Nephron (organoid): ENCODE measurements at regions not wholly inside any gene's neighbourhood (a gene's known extent, or its start where the extent isn't known, plus 50 kb on each side); places are given as distances from the start of the nearest gene placed in this dataset.
"Not testable (repeated sequence)": the region's sequence is repeated elsewhere in the genome, so short reads cannot be mapped to it uniquely, and the experiment has no call there.

Experiments
- H3K27ac Mint-ChIP-seq, 3 experiments: 2 replicates each; pipeline ENCODE4 v1.8.0; 2020; ENCODE audit warnings: mixed read lengths in 3 of 3, mild to moderate bottlenecking in 2 of 3, moderate library complexity in 1 of 3
- H3K27me3 Mint-ChIP-seq: 2 replicates; pipeline ENCODE4 v1.8.0; 2021; ENCODE audit warnings: low read depth, mild to moderate bottlenecking, moderate library complexity, mixed read lengths
- H3K36me3 Mint-ChIP-seq: 2 replicates; pipeline ENCODE4 v1.8.0; 2020; ENCODE audit warnings: low read depth, mixed read lengths
- H3K4me1 Mint-ChIP-seq: 2 replicates; pipeline ENCODE4 v1.8.0; 2020; ENCODE audit warnings: mixed read lengths
- H3K4me3 Mint-ChIP-seq, 3 experiments: 2 replicates each; pipeline ENCODE4 v1.8.0; 2020; ENCODE audit warnings: mild to moderate bottlenecking in 3 of 3, mixed read lengths in 3 of 3, moderate library complexity in 2 of 3
- H3K9me3 Mint-ChIP-seq: 2 replicates; pipeline ENCODE4 v1.8.0; 2020; ENCODE audit warnings: mixed read lengths
- TF ChIP-seq, protein P1 (sequence below), 3 experiments: fragments of 200-600 bp; sonication (generic); IDR thresholded peaks; one replicate each; pipeline ENCODE4 v1.5.0; 2021; ENCODE audit warnings: antibody characterized with exemption in 3 of 3; ENCODE audit not compliant: unreplicated experiment in 3 of 3

DNA sequence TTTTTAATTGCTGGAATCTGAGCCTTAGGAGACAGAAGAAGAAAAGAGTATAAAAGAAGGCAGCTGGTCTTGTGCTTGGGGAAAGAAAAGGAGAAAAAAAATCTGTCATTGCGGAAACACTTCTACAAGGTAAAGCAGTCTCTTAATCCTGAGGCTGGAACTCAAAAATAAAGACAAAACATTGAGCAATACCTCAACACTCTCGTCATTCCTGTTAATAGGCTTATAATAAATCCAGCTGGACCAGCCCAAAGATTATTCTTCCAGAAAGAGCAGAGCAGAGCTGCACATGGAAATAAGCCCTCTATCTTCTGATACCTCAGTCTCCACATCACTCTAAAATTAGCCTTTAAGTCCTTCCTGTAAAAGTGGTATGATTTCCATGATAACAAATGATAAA is 62.0 kb upstream of the HIVEP1 start:
- Mint-ChIP-seq H3K27ac (no peak overlapping the region), H3K4me1 (peaks cover 13% of the 10 kb centered on the region), H3K9me3 (no peaks in the 10 kb centered on the region), H3K27me3 (no peaks in the 10 kb centered on the region), H3K36me3 (no peaks in the 10 kb centered on the region), H3K4me3 (no peak overlapping the region)
- TF ChIP-seq, protein P1, sequence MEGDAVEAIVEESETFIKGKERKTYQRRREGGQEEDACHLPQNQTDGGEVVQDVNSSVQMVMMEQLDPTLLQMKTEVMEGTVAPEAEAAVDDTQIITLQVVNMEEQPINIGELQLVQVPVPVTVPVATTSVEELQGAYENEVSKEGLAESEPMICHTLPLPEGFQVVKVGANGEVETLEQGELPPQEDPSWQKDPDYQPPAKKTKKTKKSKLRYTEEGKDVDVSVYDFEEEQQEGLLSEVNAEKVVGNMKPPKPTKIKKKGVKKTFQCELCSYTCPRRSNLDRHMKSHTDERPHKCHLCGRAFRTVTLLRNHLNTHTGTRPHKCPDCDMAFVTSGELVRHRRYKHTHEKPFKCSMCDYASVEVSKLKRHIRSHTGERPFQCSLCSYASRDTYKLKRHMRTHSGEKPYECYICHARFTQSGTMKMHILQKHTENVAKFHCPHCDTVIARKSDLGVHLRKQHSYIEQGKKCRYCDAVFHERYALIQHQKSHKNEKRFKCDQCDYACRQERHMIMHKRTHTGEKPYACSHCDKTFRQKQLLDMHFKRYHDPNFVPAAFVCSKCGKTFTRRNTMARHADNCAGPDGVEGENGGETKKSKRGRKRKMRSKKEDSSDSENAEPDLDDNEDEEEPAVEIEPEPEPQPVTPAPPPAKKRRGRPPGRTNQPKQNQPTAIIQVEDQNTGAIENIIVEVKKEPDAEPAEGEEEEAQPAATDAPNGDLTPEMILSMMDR (IDR thresholded peaks at IDR 0.05; ENCODE audit: unreplicated experiment in 3 of 3): no peak

DNA sequence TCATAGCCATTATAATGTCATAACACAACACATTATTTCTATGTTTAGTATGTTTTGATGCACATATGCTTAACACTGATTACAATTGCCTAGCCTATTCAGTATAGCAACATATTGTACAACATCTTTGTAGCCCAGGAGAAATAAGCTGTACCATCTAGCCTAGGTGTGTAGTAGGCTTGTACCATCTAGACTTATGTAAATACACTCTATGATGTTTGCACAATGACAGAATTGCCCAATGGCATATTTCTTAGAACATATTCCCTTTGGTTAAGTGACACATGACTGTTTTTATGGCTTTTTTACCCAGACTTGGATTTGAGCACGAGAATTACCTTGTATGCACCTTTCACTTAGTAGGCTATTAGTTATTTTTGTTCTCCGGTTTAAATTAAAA is 64.5 kb upstream of the HIVEP1 start:
- H3K9me3 Mint-ChIP-seq: no peaks in the 10 kb centered on the region
- no peak overlapping the region for H3K27ac Mint-ChIP-seq
- no peak overlapping the region for H3K4me3 Mint-ChIP-seq
- TF ChIP-seq, protein P1 (IDR thresholded peaks at IDR 0.05; ENCODE audit: unreplicated experiment in 3 of 3): no peak
- H3K36me3 Mint-ChIP-seq: no peaks in the 10 kb centered on the region
- peaks cover 5% of the 10 kb centered on the region for H3K4me1 Mint-ChIP-seq
- H3K27me3 Mint-ChIP-seq: no peaks in the 10 kb centered on the region

DNA sequence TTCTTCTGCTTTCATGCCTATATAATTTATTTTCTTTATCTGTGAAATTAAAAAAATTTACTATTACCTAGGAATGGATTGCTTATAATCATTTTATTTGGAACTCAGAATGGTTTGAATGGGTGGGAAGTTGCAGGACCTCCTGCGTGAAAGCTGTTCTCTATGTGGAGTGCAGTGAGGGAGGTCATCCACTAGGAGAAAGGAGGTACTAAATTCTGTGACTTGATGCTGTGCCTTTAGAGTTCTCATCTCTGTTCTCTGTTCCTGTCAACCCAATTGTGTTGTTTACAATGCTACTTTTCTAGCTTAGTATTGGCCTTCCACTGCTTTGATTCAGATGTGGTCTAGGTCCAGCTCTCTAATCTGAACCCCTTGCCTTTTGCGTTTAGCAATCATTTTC is 65.0 kb upstream of the HIVEP1 start:
- Mint-ChIP-seq H3K4me3 (no peak overlapping the region), H3K36me3 (no peaks in the 10 kb centered on the region), H3K9me3 (no peaks in the 10 kb centered on the region), H3K27ac (no peak overlapping the region), H3K27me3 (no peaks in the 10 kb centered on the region), H3K4me1 (peaks cover under 1% of the 10 kb centered on the region)
- TF ChIP-seq, protein P1 (IDR thresholded peaks at IDR 0.05; ENCODE audit: unreplicated experiment in 3 of 3): no peak

DNA sequence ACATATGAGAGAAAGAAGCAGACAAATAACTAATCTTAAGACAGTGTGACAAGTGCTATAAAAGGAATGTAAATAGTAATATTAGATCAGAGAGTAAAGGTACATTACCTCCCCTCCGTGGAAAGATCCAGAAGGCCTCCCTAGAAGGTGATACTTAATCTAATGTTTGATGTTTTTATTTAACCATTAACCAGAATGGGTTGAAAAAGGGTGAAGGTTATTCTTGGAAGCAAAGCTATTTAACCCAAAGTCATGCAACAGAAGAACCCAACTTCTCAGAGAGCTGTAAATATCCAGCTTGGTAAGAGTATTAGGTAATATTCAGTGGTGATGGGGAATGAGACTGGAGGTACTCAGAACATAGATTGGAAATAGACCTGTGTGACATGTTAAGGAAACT is 68.0 kb upstream of the HIVEP1 start:
- H3K9me3 Mint-ChIP-seq: no peaks in the 10 kb centered on the region

GRCh38 chr6:11943060-11943459 is 69.1 kb upstream of the HIVEP1 start:
- no peaks in the 10 kb centered on the region for H3K27me3 Mint-ChIP-seq
- no peak overlapping the region for H3K4me3 Mint-ChIP-seq
- H3K4me1 Mint-ChIP-seq: peaks cover 4% of the 10 kb centered on the region
- H3K27ac Mint-ChIP-seq: peak overlapping the region in 1 of 3 experiments; percentile 80
- no peaks in the 10 kb centered on the region for H3K36me3 Mint-ChIP-seq
- TF ChIP-seq, protein P1 (IDR thresholded peaks at IDR 0.05; ENCODE audit: unreplicated experiment in 3 of 3): no peak
- H3K9me3 Mint-ChIP-seq: no peaks in the 10 kb centered on the region

More for the DNA sequence above, 68.0 kb upstream of the HIVEP1 start:
- peak overlapping the region in 1 of 3 experiments; percentile 82 for H3K27ac Mint-ChIP-seq
- no peaks in the 10 kb centered on the region for H3K36me3 Mint-ChIP-seq
- H3K27me3 Mint-ChIP-seq: no peaks in the 10 kb centered on the region
- no peaks in the 10 kb centered on the region for H3K4me1 Mint-ChIP-seq
- TF ChIP-seq, protein P1 (IDR thresholded peaks at IDR 0.05; ENCODE audit: unreplicated experiment in 3 of 3): no peak
- H3K4me3 Mint-ChIP-seq: no peak overlapping the region

DNA sequence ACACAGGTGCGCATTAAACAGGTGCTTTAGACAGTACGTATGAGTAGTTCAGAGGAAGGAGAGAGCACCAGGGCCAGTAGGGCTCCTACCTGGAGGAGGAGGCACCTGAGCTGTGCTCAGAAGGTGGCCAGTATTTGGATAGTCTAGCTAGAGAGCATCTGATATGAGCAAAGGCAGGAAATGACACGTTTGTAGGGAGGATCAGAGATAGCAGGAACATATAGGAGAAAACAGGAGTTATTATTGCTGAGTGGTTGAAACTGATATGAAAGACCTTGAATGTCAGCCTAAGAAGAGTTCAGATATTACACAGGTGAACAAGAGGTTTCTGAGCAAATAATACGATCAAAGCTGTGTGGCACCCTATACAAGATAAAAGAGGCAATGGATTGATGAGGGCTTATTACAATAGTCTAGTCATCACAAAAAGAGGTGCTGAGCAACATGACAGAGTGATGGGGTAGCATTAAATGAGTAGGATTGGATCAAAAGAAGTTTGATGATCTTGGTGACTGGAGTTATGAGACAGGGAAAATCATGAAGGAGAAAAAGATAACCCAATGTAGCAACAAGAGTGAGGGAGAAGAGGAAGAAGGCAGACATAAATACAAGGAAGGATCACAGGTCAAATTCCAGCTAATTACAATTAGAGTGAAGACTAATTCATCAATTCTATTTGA is 69.8 kb upstream of the HIVEP1 start:
- Mint-ChIP-seq H3K27ac (no peak overlapping the region), H3K36me3 (no peaks in the 10 kb centered on the region), H3K4me3 (no peak overlapping the region), H3K9me3 (no peaks in the 10 kb centered on the region), H3K4me1 (peaks cover 6% of the 10 kb centered on the region), H3K27me3 (no peaks in the 10 kb centered on the region)
- TF ChIP-seq, protein P1 (IDR thresholded peaks at IDR 0.05; ENCODE audit: unreplicated experiment in 3 of 3): no peak

GRCh38 chr6:11940532-11941166 is 71.5 kb upstream of the HIVEP1 start:
- H3K9me3 Mint-ChIP-seq, H3K36me3 Mint-ChIP-seq, H3K27me3 Mint-ChIP-seq, H3K4me1 Mint-ChIP-seq, H3K4me3 Mint-ChIP-seq: not testable (repeated sequence)
- H3K27ac Mint-ChIP-seq: peak overlapping the region in 1 of 3 experiments; percentile 24
